Neural cell (in vitro differentiated cells): ENCODE measurements at regions not wholly inside any gene's neighbourhood (a gene's known extent, or its start where the extent isn't known, plus 50 kb on each side); places are given as distances from the start of the nearest gene placed in this dataset.

Experiments used
- H2AFZ ChIP-seq: fragments of 200-600, 300-800 bp; sonication (generic), shearing (Covaris generic); 2 replicates; pipeline ENCODE4 v1.6.0; 2014; ENCODE audit warnings: low read depth, mild to moderate bottlenecking, antibody characterized with exemption, low read length, moderate library complexity
- H3F3A ChIP-seq: fragments of 200-600 bp; shearing (Covaris generic); 2 replicates; pipeline ENCODE4 v1.6.1; 2016; ENCODE audit warnings: mild to moderate bottlenecking, moderate library complexity, mixed read lengths, antibody characterized with exemption, low read length; ENCODE audit not compliant: insufficient read depth, poor library complexity, severe bottlenecking
- H3K27ac ChIP-seq: fragments of 200-600, 300-800 bp; sonication (generic), shearing (Covaris generic); 2 replicates; pipeline ENCODE4 v1.5.1; 2014; ENCODE audit warnings: mild to moderate bottlenecking, low read length, moderate library complexity
- H3K27me3 ChIP-seq: fragments of 300-800, 200-600 bp; sonication (generic), shearing (Covaris generic); 2 replicates; pipeline ENCODE4 v1.6.0; 2014; ENCODE audit warnings: mild to moderate bottlenecking, low read depth, low read length, moderate library complexity; ENCODE audit not compliant: insufficient read depth
- H3K36me3 ChIP-seq: fragments of 300-800, 200-600 bp; sonication (generic), shearing (Covaris generic); 2 replicates; pipeline ENCODE4 v1.5.1; 2014; ENCODE audit warnings: mild to moderate bottlenecking, antibody characterized with exemption, low read length, moderate library complexity; ENCODE audit not compliant: insufficient read depth
- H3K4me2 ChIP-seq: fragments of 300-800, 200-600 bp; sonication (generic), shearing (Covaris generic); 2 replicates; pipeline ENCODE4 v1.6.0; 2014; ENCODE audit warnings: mild to moderate bottlenecking, low read length
- H3K4me3 ChIP-seq: fragments of 300-800, 200-600 bp; sonication (generic), shearing (Covaris generic); 2 replicates; pipeline ENCODE4 v1.5.1; 2014; ENCODE audit warnings: mild to moderate bottlenecking, low read length, moderate library complexity
- H3K79me2 ChIP-seq: fragments of 200-600 bp; shearing (Covaris generic); replicated peaks from 2 replicates; pipeline ENCODE4 v1.6.0; 2014; ENCODE audit warnings: mild to moderate bottlenecking, low read length, moderate library complexity; ENCODE audit not compliant: insufficient read depth
- H3K9ac ChIP-seq: fragments of 300-800, 200-600 bp; sonication (generic), shearing (Covaris generic); 2 replicates; pipeline ENCODE4 v1.6.1; 2016; ENCODE audit warnings: mild to moderate bottlenecking, low read length, mixed read lengths
- H3K9me2 ChIP-seq: fragments of 200-600 bp; shearing (Covaris generic); 2 replicates; pipeline ENCODE4 v1.6.1; 2016; ENCODE audit warnings: mild to moderate bottlenecking, low read length, mixed read lengths; ENCODE audit not compliant: insufficient read depth
- H3K9me3 ChIP-seq: fragments of 200-600, 300-800 bp; sonication (generic), shearing (Covaris generic); 2 replicates; pipeline ENCODE4 v1.6.1; 2016; ENCODE audit warnings: mild to moderate bottlenecking, mixed run types, low read length, moderate library complexity, mixed read lengths
- H4K20me1 ChIP-seq: fragments of 200-600 bp; shearing (Covaris generic); 2 replicates; pipeline ENCODE4 v1.6.1; 2016; ENCODE audit warnings: mild to moderate bottlenecking, mixed run types; ENCODE audit not compliant: insufficient read depth
- EP300 ChIP-seq: fragments of 450-650 bp; conservative IDR thresholded peaks from 2 replicates; pipeline ENCODE4 v1.6.1; 2014; ENCODE audit warnings: antibody characterized with exemption, mild to moderate bottlenecking, moderate library complexity; ENCODE audit not compliant: poor library complexity, severe bottlenecking
- EZH2 ChIP-seq: fragments of 200-600, 300-800 bp; shearing (Covaris generic), sonication (generic); IDR thresholded peaks from 2 replicates; pipeline ENCODE4 v1.6.1; 2014; ENCODE audit warnings: antibody characterized with exemption, low read length, borderline replicate concordance, mild to moderate bottlenecking; ENCODE audit not compliant: insufficient read depth, poor library complexity, severe bottlenecking
- MXI1 ChIP-seq: fragments of 450-650 bp; conservative IDR thresholded peaks from 2 replicates; pipeline ENCODE4 v1.6.1; 2014; ENCODE audit warnings: antibody characterized with exemption, mild to moderate bottlenecking; ENCODE audit not compliant: poor library complexity, severe bottlenecking
- POLR2AphosphoS5 ChIP-seq: IDR thresholded peaks from 2 replicates; pipeline ENCODE4 v1.6.1; 2012
- RAD21 ChIP-seq: fragments of 450-650 bp; conservative IDR thresholded peaks from 2 replicates; pipeline ENCODE4 v1.6.1; 2014; ENCODE audit warnings: antibody characterized with exemption, mild to moderate bottlenecking, moderate library complexity
- SMC3 ChIP-seq: fragments of 450-650 bp; conservative IDR thresholded peaks from 2 replicates; pipeline ENCODE4 v1.6.1; 2014; ENCODE audit warnings: antibody characterized with exemption, mild to moderate bottlenecking, moderate library complexity; ENCODE audit not compliant: poor library complexity
- TAF1 ChIP-seq: IDR thresholded peaks from 2 replicates; pipeline ENCODE4 v1.6.1; 2012; ENCODE audit warnings: low read depth
- TF ChIP-seq, protein P1 (sequence below): fragments of 450-650 bp; IDR thresholded peaks from 2 replicates; pipeline ENCODE4 v1.5.1; 2014; ENCODE audit warnings: antibody characterized with exemption, mild to moderate bottlenecking, moderate library complexity; ENCODE audit not compliant: poor library complexity, severe bottlenecking
- TF ChIP-seq, protein P2 (sequence below): IDR thresholded peaks from 2 replicates; pipeline ENCODE4 v1.6.1; 2012; ENCODE audit warnings: borderline replicate concordance

DNA sequence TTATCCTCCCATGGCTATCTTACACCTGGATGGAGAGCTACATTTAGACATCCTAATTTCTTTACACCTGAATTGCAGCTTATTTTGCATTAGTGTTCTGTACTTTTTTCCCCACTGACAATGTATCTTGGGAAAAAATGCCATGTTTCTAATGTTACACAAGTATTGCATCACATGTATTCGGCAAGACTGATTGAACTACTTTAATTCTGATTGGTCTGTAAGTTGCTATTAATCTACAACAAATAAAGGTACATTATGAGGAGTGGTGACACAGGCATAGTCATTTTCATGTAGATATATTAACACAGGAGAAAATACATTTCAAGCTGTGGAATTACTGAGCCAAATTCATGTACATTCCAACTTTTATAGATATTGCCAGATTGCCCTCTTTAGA lies 558.0 kb downstream of the TRIML1 start:
- no peak overlapping the region for H3K9ac ChIP-seq
- no peaks in the 10 kb centered on the region for H3K9me3 ChIP-seq
- no peaks in the 10 kb centered on the region for H4K20me1 ChIP-seq
- H3K27me3 ChIP-seq: no peaks in the 10 kb centered on the region
- no peak overlapping the region for H2AFZ ChIP-seq
- H3F3A ChIP-seq: no peaks in the 10 kb centered on the region
- H3K9me2 ChIP-seq: no peaks in the 10 kb centered on the region
- no peak overlapping the region for H3K4me3 ChIP-seq
- no peak overlapping the region for H3K27ac ChIP-seq
- TF ChIP-seq EP300: no peak
- TF ChIP-seq RAD21: no peak
- TF ChIP-seq TAF1: no peak
- no peak for TF ChIP-seq EZH2
- TF ChIP-seq, protein P1, sequence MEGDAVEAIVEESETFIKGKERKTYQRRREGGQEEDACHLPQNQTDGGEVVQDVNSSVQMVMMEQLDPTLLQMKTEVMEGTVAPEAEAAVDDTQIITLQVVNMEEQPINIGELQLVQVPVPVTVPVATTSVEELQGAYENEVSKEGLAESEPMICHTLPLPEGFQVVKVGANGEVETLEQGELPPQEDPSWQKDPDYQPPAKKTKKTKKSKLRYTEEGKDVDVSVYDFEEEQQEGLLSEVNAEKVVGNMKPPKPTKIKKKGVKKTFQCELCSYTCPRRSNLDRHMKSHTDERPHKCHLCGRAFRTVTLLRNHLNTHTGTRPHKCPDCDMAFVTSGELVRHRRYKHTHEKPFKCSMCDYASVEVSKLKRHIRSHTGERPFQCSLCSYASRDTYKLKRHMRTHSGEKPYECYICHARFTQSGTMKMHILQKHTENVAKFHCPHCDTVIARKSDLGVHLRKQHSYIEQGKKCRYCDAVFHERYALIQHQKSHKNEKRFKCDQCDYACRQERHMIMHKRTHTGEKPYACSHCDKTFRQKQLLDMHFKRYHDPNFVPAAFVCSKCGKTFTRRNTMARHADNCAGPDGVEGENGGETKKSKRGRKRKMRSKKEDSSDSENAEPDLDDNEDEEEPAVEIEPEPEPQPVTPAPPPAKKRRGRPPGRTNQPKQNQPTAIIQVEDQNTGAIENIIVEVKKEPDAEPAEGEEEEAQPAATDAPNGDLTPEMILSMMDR: no peak
- no peak for TF ChIP-seq MXI1
- no peak for TF ChIP-seq SMC3
- TF ChIP-seq POLR2AphosphoS5: no peak
- TF ChIP-seq, protein P2, sequence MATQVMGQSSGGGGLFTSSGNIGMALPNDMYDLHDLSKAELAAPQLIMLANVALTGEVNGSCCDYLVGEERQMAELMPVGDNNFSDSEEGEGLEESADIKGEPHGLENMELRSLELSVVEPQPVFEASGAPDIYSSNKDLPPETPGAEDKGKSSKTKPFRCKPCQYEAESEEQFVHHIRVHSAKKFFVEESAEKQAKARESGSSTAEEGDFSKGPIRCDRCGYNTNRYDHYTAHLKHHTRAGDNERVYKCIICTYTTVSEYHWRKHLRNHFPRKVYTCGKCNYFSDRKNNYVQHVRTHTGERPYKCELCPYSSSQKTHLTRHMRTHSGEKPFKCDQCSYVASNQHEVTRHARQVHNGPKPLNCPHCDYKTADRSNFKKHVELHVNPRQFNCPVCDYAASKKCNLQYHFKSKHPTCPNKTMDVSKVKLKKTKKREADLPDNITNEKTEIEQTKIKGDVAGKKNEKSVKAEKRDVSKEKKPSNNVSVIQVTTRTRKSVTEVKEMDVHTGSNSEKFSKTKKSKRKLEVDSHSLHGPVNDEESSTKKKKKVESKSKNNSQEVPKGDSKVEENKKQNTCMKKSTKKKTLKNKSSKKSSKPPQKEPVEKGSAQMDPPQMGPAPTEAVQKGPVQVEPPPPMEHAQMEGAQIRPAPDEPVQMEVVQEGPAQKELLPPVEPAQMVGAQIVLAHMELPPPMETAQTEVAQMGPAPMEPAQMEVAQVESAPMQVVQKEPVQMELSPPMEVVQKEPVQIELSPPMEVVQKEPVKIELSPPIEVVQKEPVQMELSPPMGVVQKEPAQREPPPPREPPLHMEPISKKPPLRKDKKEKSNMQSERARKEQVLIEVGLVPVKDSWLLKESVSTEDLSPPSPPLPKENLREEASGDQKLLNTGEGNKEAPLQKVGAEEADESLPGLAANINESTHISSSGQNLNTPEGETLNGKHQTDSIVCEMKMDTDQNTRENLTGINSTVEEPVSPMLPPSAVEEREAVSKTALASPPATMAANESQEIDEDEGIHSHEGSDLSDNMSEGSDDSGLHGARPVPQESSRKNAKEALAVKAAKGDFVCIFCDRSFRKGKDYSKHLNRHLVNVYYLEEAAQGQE: no peak
- H3K4me2 ChIP-seq: no peak overlapping the region
- no peaks in the 10 kb centered on the region for H3K36me3 ChIP-seq
- no peaks in the 10 kb centered on the region for H3K79me2 ChIP-seq

DNA sequence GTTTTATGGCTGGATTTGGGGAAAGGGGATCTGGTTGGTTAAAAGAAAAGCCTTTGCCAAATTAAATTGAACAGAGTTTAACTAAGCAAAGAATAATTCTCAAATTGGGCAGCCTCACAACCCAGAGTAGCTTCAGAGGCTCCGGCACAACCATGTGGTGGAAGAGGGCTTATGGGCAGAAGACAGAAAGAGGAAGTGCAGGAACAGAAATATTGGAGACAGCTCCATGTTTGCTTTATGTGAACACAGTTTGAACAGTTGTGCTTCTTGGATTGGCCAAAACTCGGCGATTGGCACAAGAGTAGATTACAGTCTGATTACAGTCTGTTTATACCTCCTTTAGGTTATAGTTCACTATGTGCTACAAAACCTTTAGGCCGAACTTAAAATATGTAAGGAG lies 562.7 kb downstream of the TRIML1 start:
- Histone ChIP-seq H2AFZ (no peak overlapping the region), H3K4me2 (no peak overlapping the region), H4K20me1 (no peaks in the 10 kb centered on the region), H3K9me3 (no peaks in the 10 kb centered on the region), H3K79me2 (no peaks in the 10 kb centered on the region), H3K27me3 (no peaks in the 10 kb centered on the region), H3K9me2 (no peaks in the 10 kb centered on the region), H3K27ac (no peak overlapping the region), H3K9ac (no peak overlapping the region), H3K36me3 (no peaks in the 10 kb centered on the region), H3K4me3 (no peak overlapping the region), H3F3A (no peaks in the 10 kb centered on the region)
- TF ChIP-seq EP300: no peak
- no peak for TF ChIP-seq TAF1
- TF ChIP-seq, protein P1: no peak
- TF ChIP-seq, protein P2: no peak
- no peak for TF ChIP-seq EZH2
- TF ChIP-seq POLR2AphosphoS5: no peak
- TF ChIP-seq SMC3: no peak
- no peak for TF ChIP-seq RAD21
- no peak for TF ChIP-seq MXI1
